CD14-positive monocyte (primary cell): ENCODE measurements at regions not wholly inside any gene's neighbourhood (a gene's known extent, or its start where the extent isn't known, plus 50 kb on each side); places are given as distances from the start of the nearest gene placed in this dataset.

Experiments
- DNase-seq, 3 donors: peaks; one replicate each; pipeline ENCODE4 v3.0.0-alpha.2; 2011 to 2022
- H2AFZ ChIP-seq: 2 replicates; pipeline ENCODE4 v1.6.0; 2012; ENCODE audit warnings: mild to moderate bottlenecking, low read depth, low read length, inconsistent platforms; ENCODE audit not compliant: insufficient read depth, poor library complexity, severe bottlenecking
- H3K27ac ChIP-seq, 2 donors: 1 replicate in 1 of 2; 2 replicates in 1 of 2; pipeline ENCODE4 v1.5.1; 2012 to 2013; ENCODE audit warnings: low read length in 2 of 2, control low read depth in 1 of 2, inconsistent platforms in 1 of 2, low read depth in 1 of 2, mild to moderate bottlenecking in 1 of 2
- H3K27me3 ChIP-seq, 2 donors: one replicate each; pipeline versions ENCODE4 v1.6.0 to v1.6.1; 2011 to 2013; ENCODE audit warnings: low read length in 2 of 2; ENCODE audit not compliant: control insufficient read depth in 2 of 2, insufficient read depth in 2 of 2
- H3K36me3 ChIP-seq, 2 donors: replicated peaks in 1 of 2; 1 replicate in 1 of 2; 2 replicates in 1 of 2; pipeline versions ENCODE4 v1.5.1 to v1.6.1; 2012 to 2013; ENCODE audit warnings: low read length in 2 of 2, control low read depth in 1 of 2, inconsistent platforms in 1 of 2, mild to moderate bottlenecking in 1 of 2; ENCODE audit not compliant: insufficient read depth in 2 of 2, control insufficient read depth in 1 of 2
- H3K4me1 ChIP-seq, 2 donors: 1 replicate in 1 of 2; 2 replicates in 1 of 2; pipeline versions ENCODE4 v1.5.1 to v1.6.1; 2012 to 2013; ENCODE audit warnings: low read length in 2 of 2, control low read depth in 1 of 2, inconsistent platforms in 1 of 2, mild to moderate bottlenecking in 1 of 2, moderate library complexity in 1 of 2; ENCODE audit not compliant: insufficient read depth in 2 of 2, control insufficient read depth in 1 of 2
- H3K4me2 ChIP-seq: replicated peaks from 2 replicates; pipeline ENCODE3; 2012; ENCODE audit warnings: low read length, moderate library complexity, mild to moderate bottlenecking; ENCODE audit not compliant: poor library complexity, severe bottlenecking; ENCODE audit errors: extremely low read depth
- H3K4me3 ChIP-seq, 3 experiments: fragments of 200-600 bp in 1 of 3; sonication (generic) in 1 of 3; replicated peaks in 1 of 3; 1 replicate in 2 of 3; 2 replicates in 1 of 3; pipeline ENCODE4 v1.5.1; 2011 to 2013; ENCODE audit warnings: low read length in 3 of 3, mild to moderate bottlenecking in 3 of 3, control low read depth in 2 of 3, low read depth in 2 of 3, inconsistent platforms in 1 of 3, moderate library complexity in 1 of 3
- H3K79me2 ChIP-seq: 2 replicates; pipeline ENCODE4 v1.6.0; 2012; ENCODE audit warnings: mild to moderate bottlenecking, control low read depth, inconsistent platforms, low read length, moderate library complexity; ENCODE audit not compliant: insufficient read depth
- H3K9ac ChIP-seq: 2 replicates; pipeline ENCODE4 v1.6.0; 2017; ENCODE audit warnings: low read length, mild to moderate bottlenecking; ENCODE audit not compliant: insufficient read depth, poor library complexity, severe bottlenecking
- H3K9me3 ChIP-seq, 2 donors: replicated peaks in 1 of 2; 1 replicate in 1 of 2; 2 replicates in 1 of 2; pipeline versions ENCODE4 v1.5.1 to v1.6.1; 2012 to 2013; ENCODE audit warnings: low read length in 2 of 2, control low read depth in 1 of 2; ENCODE audit not compliant: control insufficient read depth in 1 of 2, insufficient read depth in 1 of 2
- H4K20me1 ChIP-seq: 2 replicates; pipeline ENCODE4 v1.6.0; 2012; ENCODE audit warnings: mild to moderate bottlenecking, low read length, control low read depth, moderate library complexity; ENCODE audit not compliant: insufficient read depth
- H3K27ac Mint-ChIP-seq, 7 donors: one replicate each; pipeline ENCODE4 v1.8.0; 2020; ENCODE audit warnings: mild to moderate bottlenecking in 7 of 7, mixed read lengths in 7 of 7, moderate library complexity in 6 of 7, inconsistent platforms in 2 of 7
- H3K27me3 Mint-ChIP-seq, 3 donors: one replicate each; pipeline ENCODE4 v1.8.0; 2021 to 2022; ENCODE audit warnings: low read depth in 3 of 3, mild to moderate bottlenecking in 3 of 3, mixed read lengths in 3 of 3, moderate library complexity in 3 of 3, inconsistent platforms in 1 of 3
- H3K36me3 Mint-ChIP-seq, 2 donors: one replicate each; pipeline ENCODE4 v1.8.0; 2020; ENCODE audit warnings: mixed read lengths in 2 of 2, inconsistent platforms in 1 of 2, mild to moderate bottlenecking in 1 of 2
- H3K4me1 Mint-ChIP-seq: one replicate; pipeline ENCODE4 v1.8.0; 2020; ENCODE audit warnings: mild to moderate bottlenecking, mixed read lengths
- H3K4me3 Mint-ChIP-seq, 2 donors: one replicate each; pipeline ENCODE4 v1.8.0; 2020; ENCODE audit warnings: mild to moderate bottlenecking in 2 of 2, mixed read lengths in 2 of 2, moderate library complexity in 1 of 2
- H3K9me3 Mint-ChIP-seq, 7 donors: one replicate each; pipeline ENCODE4 v1.8.0; 2020 to 2022; ENCODE audit warnings: mixed read lengths in 7 of 7, mild to moderate bottlenecking in 6 of 7, moderate library complexity in 6 of 7, inconsistent platforms in 2 of 7
- WGBS: methylation state at CpG from one replicate; pipeline ENCODE4 v1.1.5; 2013; ENCODE audit warnings: missing lambda C conversion rate; ENCODE audit not compliant: insufficient coverage; 5-methylcytosine and 5-hydroxymethylcytosine counted together
- intact Hi-C, 2 donors: fragments of 100-400 bp; cut with micrococcal nuclease; formaldehyde crosslinking; loops; one replicate each; pipeline versions ENCODE4 v1.15.0 to v1.15.1; 2023
- TF ChIP-seq, protein P1 (sequence below): fragments of 200-600 bp; IDR thresholded peaks from one replicate; pipeline ENCODE4 v1.8.0; 2022; ENCODE audit warnings: antibody characterized with exemption, mild to moderate bottlenecking

DNA sequence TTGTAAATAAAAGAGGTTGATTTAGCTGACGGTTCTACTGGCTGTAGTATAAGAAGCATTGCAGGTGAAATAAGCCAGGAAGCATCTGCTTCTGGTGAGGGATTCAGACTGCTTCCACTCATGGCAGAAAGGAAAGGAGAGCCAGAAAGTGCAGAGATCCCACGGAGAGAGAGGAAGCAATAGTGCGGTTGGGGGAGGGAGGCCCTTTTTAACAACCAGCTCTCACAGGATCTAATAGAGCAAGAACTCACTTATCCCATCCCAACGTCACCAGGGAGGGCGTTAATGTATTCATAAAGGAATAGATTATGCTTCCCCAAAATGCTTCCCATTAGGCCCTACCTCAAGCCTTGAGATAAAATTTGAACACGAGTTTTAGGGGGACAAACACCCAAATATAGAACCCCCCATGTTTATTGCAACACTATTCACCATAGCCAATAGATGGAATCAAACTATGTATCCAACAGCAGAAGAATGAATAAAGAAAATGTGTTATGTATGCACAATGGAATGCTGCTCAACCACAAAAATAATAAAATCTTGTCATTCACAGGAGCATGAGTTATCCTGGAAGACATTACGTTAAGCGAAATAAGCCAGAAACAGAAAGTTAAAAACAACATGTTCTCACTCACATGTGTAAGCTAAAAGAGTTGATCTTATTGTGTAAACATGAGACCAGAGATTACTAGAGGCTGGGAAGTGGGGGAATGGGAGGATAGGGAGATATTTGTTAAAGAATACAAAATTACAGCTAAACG lies 908.3 kb upstream of the ANO3 start:
- intact Hi-C loops, result no loop called here
- Mint-ChIP-seq H3K27me3 (peaks cover 0 to 1% (median 0%) of the 10 kb centered on the region in 3 donors), H3K9me3 (peaks cover 0 to 7% (median 2%) of the 10 kb centered on the region in 7 donors)

DNA sequence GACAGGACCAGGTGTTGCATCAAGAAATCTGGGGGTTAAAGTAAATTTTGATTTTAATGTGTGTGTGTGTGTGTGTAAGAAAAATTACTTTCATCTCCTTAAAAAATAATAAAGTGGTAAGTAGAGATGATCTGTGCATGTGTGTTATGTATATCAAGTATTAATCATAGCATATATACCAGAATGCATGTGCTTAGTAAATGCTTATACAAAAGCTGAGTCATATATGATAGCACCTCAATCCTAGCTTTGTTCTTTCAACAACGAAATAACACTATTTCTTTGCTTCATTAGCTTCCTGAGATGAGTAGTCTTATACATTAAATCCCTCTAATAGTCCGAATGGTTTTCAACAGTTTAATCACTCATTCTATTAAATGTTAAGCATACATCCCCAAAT lies 899.6 kb upstream of the ANO3 start:
- H3K9me3 ChIP-seq, result no peaks in the 10 kb centered on the region
- Mint-ChIP-seq H3K36me3 (no peaks in the 10 kb centered on the region), H3K4me3 (no peak overlapping the region), H3K9me3 (peaks cover 0 to 3% (median 2%) of the 10 kb centered on the region in 7 donors), H3K4me1 (no peaks in the 10 kb centered on the region), H3K27me3 (peaks cover 0 to 2% (median 0%) of the 10 kb centered on the region in 3 donors), H3K27ac (no peak overlapping the region)
- no peak overlapping the region for H3K4me2 ChIP-seq
- intact Hi-C loops, result no loop called here
- H4K20me1 ChIP-seq, result no peaks in the 10 kb centered on the region
- H2AFZ ChIP-seq, result no peak overlapping the region
- H3K27ac ChIP-seq, result no peak overlapping the region
- no peak overlapping the region for H3K4me3 ChIP-seq
- TF ChIP-seq, protein P1, sequence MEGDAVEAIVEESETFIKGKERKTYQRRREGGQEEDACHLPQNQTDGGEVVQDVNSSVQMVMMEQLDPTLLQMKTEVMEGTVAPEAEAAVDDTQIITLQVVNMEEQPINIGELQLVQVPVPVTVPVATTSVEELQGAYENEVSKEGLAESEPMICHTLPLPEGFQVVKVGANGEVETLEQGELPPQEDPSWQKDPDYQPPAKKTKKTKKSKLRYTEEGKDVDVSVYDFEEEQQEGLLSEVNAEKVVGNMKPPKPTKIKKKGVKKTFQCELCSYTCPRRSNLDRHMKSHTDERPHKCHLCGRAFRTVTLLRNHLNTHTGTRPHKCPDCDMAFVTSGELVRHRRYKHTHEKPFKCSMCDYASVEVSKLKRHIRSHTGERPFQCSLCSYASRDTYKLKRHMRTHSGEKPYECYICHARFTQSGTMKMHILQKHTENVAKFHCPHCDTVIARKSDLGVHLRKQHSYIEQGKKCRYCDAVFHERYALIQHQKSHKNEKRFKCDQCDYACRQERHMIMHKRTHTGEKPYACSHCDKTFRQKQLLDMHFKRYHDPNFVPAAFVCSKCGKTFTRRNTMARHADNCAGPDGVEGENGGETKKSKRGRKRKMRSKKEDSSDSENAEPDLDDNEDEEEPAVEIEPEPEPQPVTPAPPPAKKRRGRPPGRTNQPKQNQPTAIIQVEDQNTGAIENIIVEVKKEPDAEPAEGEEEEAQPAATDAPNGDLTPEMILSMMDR, result no peak
- H3K27me3 ChIP-seq, result no peaks in the 10 kb centered on the region
- no peaks in the 10 kb centered on the region for H3K79me2 ChIP-seq
- H3K4me1 ChIP-seq, result no peaks in the 10 kb centered on the region
- no peak for DNase-seq
- H3K36me3 ChIP-seq, result no peaks in the 10 kb centered on the region
- H3K9ac ChIP-seq, result no peak overlapping the region
- no CpG with 5 or more reads among the region's 2 CpGs for WGBS

More for the DNA sequence above, 908.3 kb upstream of the ANO3 start:
- no peaks in the 10 kb centered on the region for H3K4me1 Mint-ChIP-seq
- TF ChIP-seq, protein P1, result no peak
- no peaks in the 10 kb centered on the region for H3K36me3 ChIP-seq
- no peak overlapping the region for H3K4me2 ChIP-seq
- H3K36me3 Mint-ChIP-seq, result no peaks in the 10 kb centered on the region
- no peak overlapping the region for H3K27ac ChIP-seq
- no peak overlapping the region for H3K27ac Mint-ChIP-seq
- no peaks in the 10 kb centered on the region for H3K27me3 ChIP-seq
- H3K9ac ChIP-seq, result no peak overlapping the region
- H3K79me2 ChIP-seq, result no peaks in the 10 kb centered on the region
- WGBS, result 15% methylated on average over 1 of the region's 9 CpGs
- no peak overlapping the region for H3K4me3 Mint-ChIP-seq
- DNase-seq, result no peak
- H3K4me3 ChIP-seq, result no peak overlapping the region
- no peaks in the 10 kb centered on the region for H4K20me1 ChIP-seq
- H2AFZ ChIP-seq, result no peak overlapping the region
- H3K9me3 ChIP-seq, result no peaks in the 10 kb centered on the region
- H3K4me1 ChIP-seq, result no peaks in the 10 kb centered on the region
